HL-60 (cell line): ENCODE measurements at regions not wholly inside any gene's neighbourhood (a gene's known extent, or its start where the extent isn't known, plus 50 kb on each side); places are given as distances from the start of the nearest gene placed in this dataset.

Experiments
- CTCF ChIP-seq: IDR thresholded peaks from one replicate; pipeline ENCODE4 v1.5.1; 2011; ENCODE audit warnings: low read length, control low read depth, inconsistent platforms; ENCODE audit not compliant: insufficient read depth
- GABPA ChIP-seq: IDR thresholded peaks from 2 replicates; pipeline ENCODE4 v1.6.1; 2012; ENCODE audit warnings: low read depth
- POLR2AphosphoS5 ChIP-seq: IDR thresholded peaks from 2 replicates; pipeline ENCODE4 v1.6.1; 2012; ENCODE audit warnings: low read depth

DNA sequence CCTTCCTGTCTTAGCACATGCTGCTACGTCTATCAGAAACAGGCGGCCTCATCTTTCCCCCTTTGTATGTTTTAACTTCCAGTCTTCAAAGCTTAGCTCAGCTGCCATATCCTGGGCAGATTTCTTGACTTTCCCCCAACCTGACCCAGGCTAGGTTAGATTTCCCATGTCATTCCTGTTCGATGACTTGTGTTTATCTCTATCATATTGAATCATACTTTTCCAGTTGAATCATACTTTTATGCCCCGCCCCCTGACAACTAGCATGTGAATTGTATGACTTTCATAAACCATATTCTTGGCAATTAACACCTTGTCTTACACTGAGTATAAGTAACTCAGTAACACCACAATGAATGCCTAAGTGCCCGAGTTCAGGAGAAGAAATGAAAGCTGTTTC is 128.3 kb downstream of the CYRIA start:
- TF ChIP-seq CTCF (no peak), GABPA (no peak), POLR2AphosphoS5 (no peak)
